ENCODE measurements at regions not wholly inside any gene's neighbourhood (a gene's known extent, or its start where the extent isn't known, plus 50 kb on each side); places are given as distances from the start of the nearest gene placed in this dataset.

DNA sequence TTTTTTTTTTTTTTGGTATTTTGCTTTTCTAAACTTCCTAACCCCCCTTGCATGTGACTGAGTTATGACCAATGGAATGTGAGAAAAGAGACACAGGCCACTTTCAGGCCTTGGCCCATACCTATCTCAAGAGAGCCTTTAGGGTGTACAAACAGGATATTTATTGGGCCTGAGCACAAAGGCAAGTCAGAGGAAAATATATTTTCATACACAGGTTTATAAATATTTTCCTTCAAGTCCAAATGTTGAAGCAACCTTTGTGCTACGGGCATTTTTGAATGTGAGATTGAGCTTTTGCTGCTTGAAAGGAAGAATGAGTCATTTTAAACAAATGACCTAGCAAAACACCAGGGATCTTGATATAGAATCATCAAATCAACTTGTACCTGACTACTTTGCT, 228.6 kb upstream of the E2F7 start (continued):
- TF ChIP-seq, protein P1, sequence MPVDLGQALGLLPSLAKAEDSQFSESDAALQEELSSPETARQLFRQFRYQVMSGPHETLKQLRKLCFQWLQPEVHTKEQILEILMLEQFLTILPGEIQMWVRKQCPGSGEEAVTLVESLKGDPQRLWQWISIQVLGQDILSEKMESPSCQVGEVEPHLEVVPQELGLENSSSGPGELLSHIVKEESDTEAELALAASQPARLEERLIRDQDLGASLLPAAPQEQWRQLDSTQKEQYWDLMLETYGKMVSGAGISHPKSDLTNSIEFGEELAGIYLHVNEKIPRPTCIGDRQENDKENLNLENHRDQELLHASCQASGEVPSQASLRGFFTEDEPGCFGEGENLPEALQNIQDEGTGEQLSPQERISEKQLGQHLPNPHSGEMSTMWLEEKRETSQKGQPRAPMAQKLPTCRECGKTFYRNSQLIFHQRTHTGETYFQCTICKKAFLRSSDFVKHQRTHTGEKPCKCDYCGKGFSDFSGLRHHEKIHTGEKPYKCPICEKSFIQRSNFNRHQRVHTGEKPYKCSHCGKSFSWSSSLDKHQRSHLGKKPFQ (tag by site-specific recombination; IDR thresholded peaks at IDR 0.05): no peak
- no peak for TF ChIP-seq ZNF354C (tag by site-specific recombination; IDR thresholded peaks at IDR 0.05; ENCODE audit: borderline replicate concordance, low read depth)

DNA sequence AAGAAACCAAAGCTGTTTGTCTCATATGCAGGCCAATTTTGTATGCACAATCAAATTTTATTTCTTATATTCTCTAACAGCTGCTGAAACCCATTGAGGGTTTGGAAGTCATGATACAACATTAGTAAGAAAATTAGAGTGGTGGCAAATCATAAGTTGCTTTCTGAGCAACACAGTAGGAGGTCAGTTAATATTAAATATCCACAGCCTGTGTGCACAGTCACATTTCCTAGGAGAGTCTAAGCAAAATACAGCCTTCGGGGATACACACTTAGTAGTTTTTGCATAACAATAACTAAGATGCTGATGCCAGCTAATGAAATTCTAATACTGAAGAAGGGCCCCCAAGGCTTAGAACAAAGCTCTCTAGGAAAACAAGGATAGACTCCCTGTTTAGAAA, 209.6 kb upstream of the E2F7 start:
- ChIA-PET POLR2A (no interaction called here), CTCF (interaction anchor here (0.5 kb wide), 1 partner anchor 15 kb away, joined by 3 read pairs; no protein-coding TSS in a partner anchor)
- H3K9me3 ChIP-seq (ENCODE audit: control insufficient read depth, insufficient read depth, low read depth, low read length): no peaks in the 10 kb centered on the region
- H3K4me1 ChIP-seq (ENCODE audit: control insufficient read depth, insufficient read depth, low read length): no peaks in the 10 kb centered on the region
- TF ChIP-seq, protein P2, sequence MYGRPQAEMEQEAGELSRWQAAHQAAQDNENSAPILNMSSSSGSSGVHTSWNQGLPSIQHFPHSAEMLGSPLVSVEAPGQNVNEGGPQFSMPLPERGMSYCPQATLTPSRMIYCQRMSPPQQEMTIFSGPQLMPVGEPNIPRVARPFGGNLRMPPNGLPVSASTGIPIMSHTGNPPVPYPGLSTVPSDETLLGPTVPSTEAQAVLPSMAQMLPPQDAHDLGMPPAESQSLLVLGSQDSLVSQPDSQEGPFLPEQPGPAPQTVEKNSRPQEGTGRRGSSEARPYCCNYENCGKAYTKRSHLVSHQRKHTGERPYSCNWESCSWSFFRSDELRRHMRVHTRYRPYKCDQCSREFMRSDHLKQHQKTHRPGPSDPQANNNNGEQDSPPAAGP (tag by site-specific recombination; IDR thresholded peaks at IDR 0.05): no peak
- TF ChIP-seq, protein P3, sequence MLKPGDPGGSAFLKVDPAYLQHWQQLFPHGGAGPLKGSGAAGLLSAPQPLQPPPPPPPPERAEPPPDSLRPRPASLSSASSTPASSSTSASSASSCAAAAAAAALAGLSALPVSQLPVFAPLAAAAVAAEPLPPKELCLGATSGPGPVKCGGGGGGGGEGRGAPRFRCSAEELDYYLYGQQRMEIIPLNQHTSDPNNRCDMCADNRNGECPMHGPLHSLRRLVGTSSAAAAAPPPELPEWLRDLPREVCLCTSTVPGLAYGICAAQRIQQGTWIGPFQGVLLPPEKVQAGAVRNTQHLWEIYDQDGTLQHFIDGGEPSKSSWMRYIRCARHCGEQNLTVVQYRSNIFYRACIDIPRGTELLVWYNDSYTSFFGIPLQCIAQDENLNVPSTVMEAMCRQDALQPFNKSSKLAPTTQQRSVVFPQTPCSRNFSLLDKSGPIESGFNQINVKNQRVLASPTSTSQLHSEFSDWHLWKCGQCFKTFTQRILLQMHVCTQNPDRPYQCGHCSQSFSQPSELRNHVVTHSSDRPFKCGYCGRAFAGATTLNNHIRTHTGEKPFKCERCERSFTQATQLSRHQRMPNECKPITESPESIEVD (tag by site-specific recombination; IDR thresholded peaks at IDR 0.05): no peak
- TF ChIP-seq ZNF19 (tag by site-specific recombination; IDR thresholded peaks at IDR 0.05; ENCODE audit: low read depth) (no peak), ZFP41 (tag by site-specific recombination; IDR thresholded peaks at IDR 0.05; ENCODE audit: borderline replicate concordance) (no peak), MZF1 (tag by site-specific recombination; IDR thresholded peaks at IDR 0.05; ENCODE audit: borderline replicate concordance) (no peak), ZNF629 (tag by site-specific recombination; IDR thresholded peaks at IDR 0.05) (no peak), ZNF701 (tag by site-specific recombination; IDR thresholded peaks at IDR 0.05) (no peak)
- TF ChIP-seq, protein P4, sequence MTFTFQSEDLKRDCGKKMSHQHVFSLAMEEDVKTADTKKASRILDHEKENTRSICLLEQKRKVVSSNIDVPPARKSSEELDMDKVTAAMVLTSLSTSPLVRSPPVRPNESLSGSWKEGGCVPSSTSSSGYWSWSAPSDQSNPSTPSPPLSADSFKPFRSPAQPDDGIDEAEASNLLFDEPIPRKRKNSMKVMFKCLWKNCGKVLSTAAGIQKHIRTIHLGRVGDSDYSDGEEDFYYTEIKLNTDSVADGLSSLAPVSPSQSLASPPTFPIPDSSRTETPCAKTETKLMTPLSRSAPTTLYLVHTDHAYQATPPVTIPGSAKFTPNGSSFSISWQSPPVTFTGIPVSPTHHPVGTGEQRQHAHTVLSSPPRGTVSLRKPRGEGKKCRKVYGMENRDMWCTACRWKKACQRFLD (tag by site-specific recombination; IDR thresholded peaks at IDR 0.05): no peak
- H3K36me3 ChIP-seq (ENCODE audit: control insufficient read depth in 2 of 2, insufficient read depth in 1 of 2, low read length in 2 of 2): no peaks in the 10 kb centered on the region
- H3K4me3 ChIP-seq (ENCODE audit: low read depth, low read length): no peak overlapping the region
- no peak overlapping the region for H3K27ac ChIP-seq (ENCODE audit: extremely low read depth, low read depth, low read length)

DNA sequence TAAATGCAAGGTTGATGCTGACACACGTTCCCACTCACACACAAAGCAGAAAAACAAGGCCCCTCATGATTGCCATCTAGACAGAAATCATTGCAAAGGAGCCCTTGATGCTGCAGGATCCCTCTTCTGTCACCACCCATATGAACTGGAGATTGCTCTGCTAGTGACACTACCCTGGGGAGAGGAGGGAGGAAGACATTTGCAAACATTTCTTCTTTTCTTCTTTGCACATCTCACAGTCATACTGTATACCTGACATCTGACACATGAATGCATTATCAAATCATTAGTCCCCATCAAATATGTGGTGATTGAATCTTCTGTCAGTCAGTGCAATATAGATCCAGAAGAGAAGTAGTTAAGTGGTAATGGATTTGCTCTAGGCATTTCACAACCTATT, 208.5 kb upstream of the E2F7 start:
- TF ChIP-seq OVOL3 (tag by site-specific recombination; IDR thresholded peaks at IDR 0.05) (no peak), ZNF223 (tag by site-specific recombination; IDR thresholded peaks at IDR 0.05) (no peak), ZNF843 (tag by site-specific recombination; IDR thresholded peaks at IDR 0.05) (no peak), ZNF426 (tag by site-specific recombination; IDR thresholded peaks at IDR 0.05) (no peak), ZFP3 (tag by site-specific recombination; IDR thresholded peaks at IDR 0.05; ENCODE audit: low read depth) (no peak), ZNF416 (tag by site-specific recombination; IDR thresholded peaks at IDR 0.05) (no peak), ZNF175 (tag by site-specific recombination; IDR thresholded peaks at IDR 0.05) (no peak), ZNF391 (tag by site-specific recombination; IDR thresholded peaks at IDR 0.05; ENCODE audit: borderline replicate concordance, low read depth) (no peak), KLF7 (tag by site-specific recombination; IDR thresholded peaks at IDR 0.05; ENCODE audit: borderline replicate concordance) (no peak), ZNF19 (tag by site-specific recombination; IDR thresholded peaks at IDR 0.05; ENCODE audit: low read depth) (no peak), ZNF24 (tag by site-specific recombination; IDR thresholded peaks at IDR 0.05) (no peak), YY1 (tag by site-specific recombination; IDR thresholded peaks at IDR 0.05) (no peak), ZNF777 (tag by site-specific recombination; IDR thresholded peaks at IDR 0.05; ENCODE audit: borderline replicate concordance) (no peak), ZNF510 (tag by site-specific recombination; IDR thresholded peaks at IDR 0.05; ENCODE audit: insufficient replicate concordance) (no peak), HOXC10 (CRISPR knock-in tag; IDR thresholded peaks at IDR 0.05) (no peak)
- TF ChIP-seq, protein P5, sequence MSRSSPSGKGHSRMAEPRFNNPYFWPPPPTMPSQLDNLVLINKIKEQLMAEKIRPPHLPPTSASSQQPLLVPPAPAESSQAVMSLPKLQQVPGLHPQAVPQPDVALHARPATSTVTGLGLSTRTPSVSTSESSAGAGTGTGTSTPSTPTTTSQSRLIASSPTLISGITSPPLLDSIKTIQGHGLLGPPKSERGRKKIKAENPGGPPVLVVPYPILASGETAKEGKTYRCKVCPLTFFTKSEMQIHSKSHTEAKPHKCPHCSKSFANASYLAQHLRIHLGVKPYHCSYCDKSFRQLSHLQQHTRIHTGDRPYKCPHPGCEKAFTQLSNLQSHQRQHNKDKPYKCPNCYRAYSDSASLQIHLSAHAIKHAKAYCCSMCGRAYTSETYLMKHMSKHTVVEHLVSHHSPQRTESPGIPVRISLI (tag by site-specific recombination; IDR thresholded peaks at IDR 0.05): no peak
- Histone ChIP-seq H3K9me3 (ENCODE audit: control insufficient read depth, insufficient read depth, low read depth, low read length) (no peaks in the 10 kb centered on the region), H3K4me3 (ENCODE audit: low read depth, low read length) (no peak overlapping the region), H3K36me3 (ENCODE audit: control insufficient read depth in 2 of 2, insufficient read depth in 1 of 2, low read length in 2 of 2) (no peaks in the 10 kb centered on the region), H3K27ac (ENCODE audit: extremely low read depth, low read depth, low read length) (no peak overlapping the region), H3K4me1 (ENCODE audit: control insufficient read depth, insufficient read depth, low read length) (no peaks in the 10 kb centered on the region)
- ChIA-PET POLR2A (no interaction called here), CTCF (no interaction called here)

Measured in HEK293 (cell line).